ENCODE measurements at regions not wholly inside any gene's neighbourhood (a gene's known extent, or its start where the extent isn't known, plus 50 kb on each side); places are given as distances from the start of the nearest gene placed in this dataset.

DNA sequence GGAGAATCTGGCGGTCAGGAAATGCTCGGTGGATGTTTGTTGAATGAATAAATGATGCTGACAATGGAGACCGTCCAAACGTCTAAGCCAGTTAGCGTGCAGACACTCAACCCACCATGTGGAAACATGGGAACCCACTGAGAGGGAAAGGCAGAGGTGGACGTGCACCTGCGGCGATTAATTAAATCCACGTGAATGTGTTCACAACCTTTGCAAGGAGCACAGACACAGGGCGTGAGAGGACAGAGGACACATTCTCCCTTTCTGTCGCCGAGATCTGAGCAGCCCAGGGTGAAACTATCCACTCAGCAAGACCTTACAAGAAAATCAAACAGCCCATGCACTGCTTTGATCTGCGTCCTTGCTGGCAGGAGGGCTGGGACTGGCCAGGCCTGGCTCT lies 58.3 kb upstream of the LINC01488 start:
- DNase-seq: no peak
- ATAC-seq: no peak
- intact Hi-C loops (cut with DNase I, micrococcal nuclease): no loop called here

DNA sequence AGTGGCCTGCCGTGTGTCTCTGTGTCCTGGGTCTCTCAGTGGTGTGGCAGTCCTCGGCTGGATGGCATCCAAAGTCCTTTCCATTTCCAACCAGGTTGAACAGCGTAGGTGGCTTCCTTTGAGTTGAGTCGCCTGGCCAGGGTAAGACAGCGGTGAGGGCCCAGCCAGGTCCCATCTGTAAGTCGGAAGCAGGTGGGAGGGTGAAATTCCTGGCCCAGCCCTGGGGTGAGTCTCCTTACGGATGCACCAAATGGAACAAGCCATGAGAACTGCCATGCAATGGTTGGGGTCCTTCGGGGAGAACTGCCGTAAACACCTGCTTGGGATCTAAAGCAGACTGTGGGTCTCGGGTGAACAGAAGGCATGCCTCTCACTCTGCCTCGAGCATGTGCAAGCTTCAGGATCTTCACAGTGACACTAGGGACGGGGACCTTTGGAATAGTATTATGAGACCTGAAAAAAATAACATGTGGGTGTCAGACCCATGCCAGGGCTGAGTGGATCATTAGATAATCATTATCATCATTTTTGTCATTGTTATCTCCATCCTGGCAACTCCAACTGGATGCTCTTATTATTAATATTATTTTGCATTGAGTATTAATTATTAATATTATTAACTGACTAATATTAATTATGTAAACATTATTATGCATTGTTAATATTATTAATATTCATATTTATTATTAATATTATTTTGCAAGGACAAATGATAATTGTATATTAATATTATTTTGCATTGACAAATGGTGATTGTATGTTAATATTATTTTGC lies 57.7 kb upstream of the LINC01488 start:
- ATAC-seq: no peak
- DNase-seq: no peak
- intact Hi-C loops (cut with DNase I, micrococcal nuclease): no loop called here

DNA sequence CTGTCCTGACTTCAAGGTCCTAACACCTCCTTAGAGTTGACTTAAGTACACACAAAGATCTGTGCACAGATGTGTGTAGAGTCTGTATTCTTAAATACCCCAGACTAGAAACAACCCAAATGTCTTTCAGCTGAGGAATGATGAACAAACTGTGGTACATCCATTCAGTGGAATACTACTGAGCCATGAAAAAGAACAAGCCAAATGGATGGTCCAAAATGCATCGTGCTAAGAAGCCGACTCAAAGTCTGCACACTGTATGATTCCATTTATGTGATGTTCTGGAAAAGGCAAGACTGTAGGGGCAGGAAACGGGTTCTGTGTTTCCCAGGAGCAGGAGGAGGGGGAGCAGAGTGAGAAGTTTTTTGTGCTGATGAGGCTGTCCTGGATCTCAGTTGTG lies 56.7 kb upstream of the LINC01488 start:
- no peak for DNase-seq
- ATAC-seq: no peak
- intact Hi-C loops (cut with DNase I, micrococcal nuclease): no loop called here

DNA sequence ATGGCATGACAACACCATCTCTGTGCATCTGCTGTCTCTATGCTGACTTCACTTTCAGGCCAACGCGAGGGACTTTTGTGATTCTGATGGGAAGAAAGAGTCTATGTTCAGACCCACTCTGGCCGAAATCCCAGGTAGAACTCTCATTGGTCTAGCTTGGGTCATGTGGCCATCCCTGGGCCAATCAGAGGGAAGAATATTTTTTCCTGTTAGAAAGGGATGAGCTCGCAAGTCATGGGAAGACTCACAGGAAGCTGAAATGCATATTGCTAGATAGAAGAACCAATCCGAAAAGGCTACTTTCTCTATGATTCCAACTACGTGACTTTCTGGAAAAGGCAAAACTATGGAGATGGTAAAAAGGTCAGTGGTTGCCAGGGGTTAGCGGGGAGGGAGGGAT lies 56.0 kb upstream of the LINC01488 start:
- DNase-seq (no peak), ATAC-seq (no peak)
- intact Hi-C loops (cut with DNase I, micrococcal nuclease): no loop called here

DNA sequence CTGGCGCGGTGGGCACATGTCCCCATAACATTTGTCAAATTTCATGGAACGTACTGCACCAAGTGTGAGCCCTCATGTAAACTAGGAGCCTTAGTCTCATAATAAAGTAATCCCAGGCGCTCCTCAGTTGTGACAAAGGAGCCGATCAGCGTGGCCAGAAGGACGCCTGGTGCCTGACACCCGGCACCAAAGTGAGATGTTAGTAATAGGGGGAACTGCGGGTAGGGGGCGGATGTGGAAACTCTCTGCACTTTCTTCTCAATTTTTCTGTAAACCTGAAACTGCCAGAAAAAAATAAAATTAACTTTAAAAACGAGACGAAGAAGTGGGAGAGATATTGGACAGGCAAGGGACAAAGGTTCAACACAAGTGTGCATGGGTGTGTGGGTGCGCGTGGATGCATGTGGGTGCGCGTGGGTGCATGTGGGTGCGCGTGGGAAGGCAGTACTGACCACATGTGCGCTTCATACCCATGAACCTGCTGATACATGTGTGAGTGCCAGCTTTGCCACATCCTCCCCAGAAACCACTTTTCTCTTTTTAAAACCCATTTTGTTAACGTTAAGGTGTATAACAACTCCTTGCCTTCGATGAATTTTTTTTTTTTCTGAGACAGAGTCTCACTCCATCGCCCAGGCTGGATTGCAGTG lies 55.4 kb upstream of the LINC01488 start:
- intact Hi-C loops (cut with DNase I, micrococcal nuclease): no loop called here
- ATAC-seq (no peak), DNase-seq (no peak)

DNA sequence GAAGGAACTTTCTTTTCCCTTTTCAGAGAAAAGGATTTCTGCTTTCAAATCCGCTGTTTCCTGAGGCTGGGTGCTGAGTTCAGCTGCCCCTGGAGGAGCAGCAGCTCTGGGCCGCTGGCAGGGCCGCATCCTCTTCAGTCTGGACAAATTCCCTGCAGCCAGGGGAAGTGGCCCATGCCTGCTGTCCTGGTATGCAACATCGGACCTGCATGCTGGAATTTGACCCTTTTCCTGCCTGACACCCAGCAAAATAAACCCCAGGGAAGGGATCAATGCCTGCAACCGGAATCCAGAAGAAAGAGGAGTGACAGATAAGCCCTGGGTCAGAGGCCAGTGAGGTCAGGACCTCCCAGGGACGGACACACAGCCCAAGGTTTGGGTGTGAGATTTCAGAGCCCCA lies 54.1 kb upstream of the LINC01488 start:
- no peak for ATAC-seq
- no peak for DNase-seq
- intact Hi-C loops (cut with DNase I, micrococcal nuclease): no loop called here

DNA sequence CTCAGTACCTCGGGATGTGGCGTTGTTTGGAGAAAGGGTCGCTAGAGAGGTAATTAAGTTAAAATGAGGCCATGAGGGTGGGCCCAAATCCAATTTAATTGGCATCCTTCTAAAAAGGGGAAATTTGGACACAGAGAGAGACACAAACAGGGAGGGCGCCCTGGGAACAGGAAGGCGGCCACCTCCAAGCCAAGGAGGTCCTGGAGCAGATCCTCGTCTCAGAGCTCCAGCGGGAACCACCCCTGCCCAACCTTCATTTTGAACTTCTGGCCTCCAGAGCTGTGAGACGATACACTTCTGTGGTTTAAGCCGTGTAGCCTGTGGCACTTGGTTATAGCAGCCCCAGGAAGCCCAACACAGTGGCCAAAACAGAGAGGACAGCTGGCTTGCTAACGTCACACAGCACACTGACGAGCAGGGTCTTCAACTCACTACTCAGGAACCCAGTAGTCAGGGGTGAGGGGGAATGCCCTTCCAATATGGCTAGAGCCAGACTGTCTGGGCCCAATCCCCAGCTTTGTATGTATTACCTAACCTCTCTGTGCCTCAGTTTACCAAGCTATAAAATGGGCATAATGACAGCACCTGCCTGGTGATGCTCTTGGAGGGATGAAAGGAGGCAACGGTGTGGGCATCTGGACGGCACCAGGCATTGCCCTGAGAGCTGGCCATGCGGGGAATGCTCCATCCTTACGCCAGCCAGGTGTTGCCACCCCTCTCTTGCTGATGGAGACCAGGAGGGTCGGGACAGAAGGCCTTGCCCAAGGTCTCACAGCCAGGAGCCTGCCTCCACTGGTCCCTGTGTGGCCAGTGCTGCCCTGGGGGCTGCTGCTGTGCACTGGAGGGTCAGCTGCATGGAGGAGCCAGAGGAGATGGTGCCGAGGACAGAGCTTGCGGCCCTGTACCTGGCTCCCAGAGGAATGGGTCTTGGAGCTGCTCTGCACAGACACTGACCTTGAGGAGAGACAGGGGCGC lies 53.3 kb upstream of the LINC01488 start:
- DNase-seq: no peak
- no peak for ATAC-seq
- intact Hi-C loops (cut with DNase I, micrococcal nuclease): no loop called here

DNA sequence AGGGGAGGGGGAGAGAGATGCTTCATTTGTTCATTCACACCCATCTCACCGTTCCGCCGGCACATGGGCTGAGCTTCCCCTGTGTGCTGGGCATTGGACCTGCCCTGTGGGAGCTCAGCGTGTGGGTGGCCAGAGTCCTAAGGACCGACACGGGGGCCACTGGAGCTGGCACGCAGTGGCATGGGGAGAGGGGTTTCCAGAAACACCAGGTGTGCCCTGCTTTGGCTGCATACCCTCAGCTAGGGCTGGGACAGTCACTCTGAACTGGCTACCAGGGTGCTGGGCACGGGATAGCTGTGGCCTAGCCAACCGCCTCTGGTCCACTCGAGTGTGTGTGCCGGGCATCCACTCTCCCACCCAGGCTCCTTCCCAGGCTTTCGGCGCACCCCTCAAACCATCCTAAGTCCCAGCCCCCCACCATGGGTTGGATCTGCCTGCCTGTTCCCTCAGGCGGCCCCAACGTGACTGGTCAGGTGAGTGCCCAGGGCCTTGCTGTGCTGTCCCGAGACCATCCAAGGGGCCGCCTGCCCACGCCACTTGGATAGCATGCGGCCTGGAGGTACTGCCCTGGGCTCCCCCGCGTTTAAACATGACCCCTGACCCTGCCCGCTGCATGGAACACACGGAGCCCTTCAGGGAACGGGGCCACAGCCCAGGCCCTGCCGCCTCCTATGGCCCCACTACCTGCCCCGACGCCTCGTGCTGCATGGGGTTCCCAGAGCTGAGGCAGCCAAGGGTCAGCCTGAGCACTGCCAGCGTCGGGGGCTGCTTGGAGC lies 51.6 kb upstream of the LINC01488 start:
- intact Hi-C loops (cut with DNase I, micrococcal nuclease): no loop called here
- DNase-seq: no peak
- ATAC-seq: no peak

DNA sequence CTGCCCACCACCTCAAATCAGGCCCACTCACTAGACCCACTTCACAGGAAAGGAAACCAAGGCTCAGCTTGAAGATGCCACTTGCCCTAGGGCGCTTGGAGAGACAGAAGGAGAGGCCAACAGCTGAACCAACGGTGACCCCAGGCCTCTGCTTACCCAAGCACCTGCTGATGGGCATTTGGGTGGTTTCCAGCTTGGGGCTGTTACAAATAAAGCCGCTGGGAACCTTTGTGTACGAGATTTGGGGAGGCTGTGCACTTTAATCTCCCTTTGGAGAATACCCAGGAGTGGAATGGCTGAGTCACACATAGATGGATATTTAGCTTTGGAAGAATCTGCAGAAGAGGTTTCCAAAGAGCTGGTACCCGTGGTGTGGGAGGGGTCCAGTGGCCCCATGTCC lies 50.9 kb upstream of the LINC01488 start:
- intact Hi-C loops (cut with DNase I, micrococcal nuclease): no loop called here
- DNase-seq (no peak), ATAC-seq (no peak)

DNA sequence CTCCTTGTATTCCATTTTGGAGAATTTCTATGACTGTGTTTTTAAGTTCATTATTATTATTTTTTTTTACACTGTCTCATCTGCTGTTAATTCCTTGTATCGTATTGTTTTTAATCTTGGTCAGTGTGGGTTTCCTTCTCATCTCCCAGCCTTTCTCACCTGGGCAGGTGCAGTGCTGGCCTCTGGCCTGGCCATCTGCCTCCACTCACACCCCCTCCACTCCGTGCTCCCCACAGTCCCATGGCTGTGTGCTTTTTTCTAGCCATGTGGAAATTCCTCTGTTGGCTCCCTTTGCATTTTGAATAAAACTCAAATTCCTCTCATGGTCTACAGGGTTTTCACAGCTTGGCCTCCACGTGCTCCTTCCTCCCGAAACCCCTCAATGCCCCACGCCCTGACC lies 50.3 kb upstream of the LINC01488 start:
- DNase-seq (no peak), ATAC-seq (no peak)
- intact Hi-C loops (cut with DNase I, micrococcal nuclease): no loop called here
